ENCODE measurements at regions not wholly inside any gene's neighbourhood (a gene's known extent, or its start where the extent isn't known, plus 50 kb on each side); places are given as distances from the start of the nearest gene placed in this dataset.

- Mint-ChIP-seq H3K4me3 (no peak overlapping the region), H3K27me3 (ENCODE audit: insufficient read depth) (peaks cover 9% of the 10 kb centered on the region; the same call in 1 of the 2 replicates), H3K9me3 (no peaks in the 10 kb centered on the region), H3K4me1 (ENCODE audit: low read depth) (no peaks in the 10 kb centered on the region), H3K27ac (no peak overlapping the region), H3K36me3 (ENCODE audit: low read depth) (no peaks in the 10 kb centered on the region)
- no peak for TF ChIP-seq CTCF (IDR thresholded peaks at IDR 0.05)
- DNase-seq = no peak
Observed at GRCh38 chr21:17889171-17889570, 70.0 kb upstream of the C21orf91 start.

- Mint-ChIP-seq H3K4me1 (ENCODE audit: low read depth) (no peaks in the 10 kb centered on the region), H3K27me3 (ENCODE audit: insufficient read depth) (peaks cover 4% of the 10 kb centered on the region; the same call in 1 of the 2 replicates), H3K36me3 (ENCODE audit: low read depth) (no peaks in the 10 kb centered on the region), H3K4me3 (no peak overlapping the region), H3K27ac (no peak overlapping the region), H3K9me3 (peaks cover 3% of the 10 kb centered on the region; the same call in 1 of the 2 replicates)
- no peak for DNase-seq
- no peak for TF ChIP-seq CTCF (IDR thresholded peaks at IDR 0.05)
Observed at GRCh38 chr21:17869115-17869514, 50.0 kb upstream of the C21orf91 start.

All from HFFc6 (cell line).